Colonic mucosa (tissue), 4 donors: ENCODE measurements at regions not wholly inside any gene's neighbourhood (a gene's known extent, or its start where the extent isn't known, plus 50 kb on each side); places are given as distances from the start of the nearest gene placed in this dataset.

Experiments used
- DNase-seq: peaks from one replicate; pipeline ENCODE4 v3.0.0-alpha.2; 2020
- H3K27ac ChIP-seq: fragments of 200-600 bp; one replicate; pipeline ENCODE4 v1.8.0; 2021
- H3K27me3 ChIP-seq: fragments of 200-600 bp; one replicate; pipeline ENCODE4 v1.8.0; 2021
- H3K36me3 ChIP-seq: fragments of 200-600 bp; one replicate; pipeline ENCODE4 v1.8.0; 2021
- H3K4me1 ChIP-seq: fragments of 200-600 bp; one replicate; pipeline ENCODE4 v1.8.0; 2021; ENCODE audit warnings: mild to moderate bottlenecking
- H3K4me3 ChIP-seq: fragments of 200-600 bp; one replicate; pipeline ENCODE4 v1.8.0; 2021
- H3K9ac ChIP-seq, 2 donors: one replicate each; pipeline ENCODE4 v1.7.0; 2013; ENCODE audit warnings: control low read depth in 2 of 2, low read depth in 2 of 2, low read length in 2 of 2
- H3K9me3 ChIP-seq: fragments of 200-600 bp; one replicate; pipeline ENCODE4 v1.8.0; 2021
- intact Hi-C: fragments of 100-400 bp; cut with DNase I; formaldehyde crosslinking; loops from one replicate; pipeline ENCODE4 v1.14.1; 2022
- TF ChIP-seq, protein P1 (sequence below): fragments of 200-600 bp; IDR thresholded peaks from one replicate; pipeline ENCODE4 v1.8.0; 2022; ENCODE audit warnings: antibody characterized with exemption, mild to moderate bottlenecking
- donor health status: healthy.
- donor health status: DM: no; HTN: no; CAD: no.
- donor health status: DM: no; HTN: no; CAD: no.

GRCh38 chr14:94857950-94858349, 88.0 kb upstream of the GSC start:
- TF ChIP-seq, protein P1, sequence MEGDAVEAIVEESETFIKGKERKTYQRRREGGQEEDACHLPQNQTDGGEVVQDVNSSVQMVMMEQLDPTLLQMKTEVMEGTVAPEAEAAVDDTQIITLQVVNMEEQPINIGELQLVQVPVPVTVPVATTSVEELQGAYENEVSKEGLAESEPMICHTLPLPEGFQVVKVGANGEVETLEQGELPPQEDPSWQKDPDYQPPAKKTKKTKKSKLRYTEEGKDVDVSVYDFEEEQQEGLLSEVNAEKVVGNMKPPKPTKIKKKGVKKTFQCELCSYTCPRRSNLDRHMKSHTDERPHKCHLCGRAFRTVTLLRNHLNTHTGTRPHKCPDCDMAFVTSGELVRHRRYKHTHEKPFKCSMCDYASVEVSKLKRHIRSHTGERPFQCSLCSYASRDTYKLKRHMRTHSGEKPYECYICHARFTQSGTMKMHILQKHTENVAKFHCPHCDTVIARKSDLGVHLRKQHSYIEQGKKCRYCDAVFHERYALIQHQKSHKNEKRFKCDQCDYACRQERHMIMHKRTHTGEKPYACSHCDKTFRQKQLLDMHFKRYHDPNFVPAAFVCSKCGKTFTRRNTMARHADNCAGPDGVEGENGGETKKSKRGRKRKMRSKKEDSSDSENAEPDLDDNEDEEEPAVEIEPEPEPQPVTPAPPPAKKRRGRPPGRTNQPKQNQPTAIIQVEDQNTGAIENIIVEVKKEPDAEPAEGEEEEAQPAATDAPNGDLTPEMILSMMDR, result no peak
- DNase-seq, result no peak
- no peaks in the 10 kb centered on the region for H3K27me3 ChIP-seq

GRCh38 chr14:94853920-94854319, 84.0 kb upstream of the GSC start:
- no peak overlapping the region for H3K27ac ChIP-seq
- TF ChIP-seq, protein P1, result no peak
- H3K27me3 ChIP-seq, result no peaks in the 10 kb centered on the region
- intact Hi-C loops, result no loop called here
- no peaks in the 10 kb centered on the region for H3K36me3 ChIP-seq
- no peaks in the 10 kb centered on the region for H3K4me1 ChIP-seq
- H3K9ac ChIP-seq, result no peak overlapping the region
- no peak overlapping the region for H3K4me3 ChIP-seq
- no peaks in the 10 kb centered on the region for H3K9me3 ChIP-seq
- no peak for DNase-seq

More at GRCh38 chr14:94857950-94858349, 88.0 kb upstream of the GSC start:
- Histone ChIP-seq H3K27ac (no peak overlapping the region), H3K36me3 (no peaks in the 10 kb centered on the region), H3K9me3 (no peaks in the 10 kb centered on the region), H3K4me3 (no peak overlapping the region), H3K9ac (no peak overlapping the region), H3K4me1 (no peaks in the 10 kb centered on the region)
- intact Hi-C loops, result no loop called here

- intact Hi-C loops, result no loop called here
These were observed 80.6 kb upstream of the GSC start for GRCh38 chr14:94850309-94851211.

GRCh38 chr14:94844593-94845152, 74.8 kb upstream of the GSC start:
- H3K27me3 ChIP-seq, result no peaks in the 10 kb centered on the region
- no peak overlapping the region for H3K27ac ChIP-seq
- no peaks in the 10 kb centered on the region for H3K36me3 ChIP-seq
- no peak for DNase-seq
- H3K9ac ChIP-seq, result no peak overlapping the region
- intact Hi-C loops, result no loop called here
- H3K4me1 ChIP-seq, result no peaks in the 10 kb centered on the region
- TF ChIP-seq, protein P1, result no peak
- H3K4me3 ChIP-seq, result no peak overlapping the region
- no peaks in the 10 kb centered on the region for H3K9me3 ChIP-seq

More at GRCh38 chr14:94850309-94851211, 80.6 kb upstream of the GSC start:
- Histone ChIP-seq H3K36me3 (no peaks in the 10 kb centered on the region), H3K9ac (no peak overlapping the region), H3K27me3 (no peaks in the 10 kb centered on the region), H3K4me3 (no peak overlapping the region), H3K27ac (no peak overlapping the region), H3K9me3 (no peaks in the 10 kb centered on the region), H3K4me1 (no peaks in the 10 kb centered on the region)
- DNase-seq, result peak; percentile 59
- TF ChIP-seq, protein P1, result no peak

GRCh38 chr14:94840467-94840866, 70.6 kb upstream of the GSC start:
- Histone ChIP-seq H3K27me3 (no peaks in the 10 kb centered on the region), H3K4me3 (no peak overlapping the region), H3K36me3 (no peaks in the 10 kb centered on the region), H3K9ac (no peak overlapping the region), H3K27ac (no peak overlapping the region), H3K4me1 (no peaks in the 10 kb centered on the region), H3K9me3 (no peaks in the 10 kb centered on the region)
- intact Hi-C loops, result no loop called here
- TF ChIP-seq, protein P1, result no peak
- DNase-seq, result no peak
